B cell (primary cell): ENCODE measurements at regions not wholly inside any gene's neighbourhood (a gene's known extent, or its start where the extent isn't known, plus 50 kb on each side); places are given as distances from the start of the nearest gene placed in this dataset.

Source experiments
- ATAC-seq: fragments of 200-7000 bp; cut with Tn5 transposase; one replicate; pipeline ENCODE4 v1.10.0; 2021; ENCODE audit warnings: low read depth, mild to moderate bottlenecking, moderate number of reproducible peaks, moderate library complexity
- CTCF ChIA-PET: fragments of 350-600 bp; sonication (Branson Sonifier 250); formaldehyde crosslinking; loops from one replicate; lab custom pipeline; 2021; ENCODE audit warnings: antibody characterized with exemption, inconsistent platforms; lab: Charles Lee
- POLR2A ChIA-PET: fragments of 350-600 bp; sonication (Branson Sonifier 250); formaldehyde crosslinking; loops from one replicate; lab custom pipeline; 2021; ENCODE audit warnings: antibody characterized with exemption; lab: Charles Lee
- DNase-seq: peaks from one replicate; pipeline ENCODE4 v3.0.0; 2013
- H2AFZ ChIP-seq: 2 replicates; pipeline ENCODE4 v1.6.1; 2012; ENCODE audit warnings: mild to moderate bottlenecking, low read depth, low read length; ENCODE audit not compliant: insufficient read depth, poor library complexity, severe bottlenecking
- H3K27ac ChIP-seq, 2 donors: 1 replicate in 1 of 2; 2 replicates in 1 of 2; pipeline ENCODE4 v1.5.1; 2012 to 2013; ENCODE audit warnings: low read length in 2 of 2, mild to moderate bottlenecking in 2 of 2, moderate library complexity in 1 of 2
- H3K27me3 ChIP-seq, 4 experiments: fragments of 200-600 bp in 1 of 4; sonication (generic) in 1 of 4; replicated peaks in 1 of 4; 1 replicate in 2 of 4; 2 replicates in 2 of 4; pipeline versions ENCODE4 v1.6.1 to v1.7.0; 2013 to 2016; ENCODE audit warnings: low read length in 3 of 4, mild to moderate bottlenecking in 2 of 4, mixed read lengths in 1 of 4, moderate library complexity in 1 of 4; ENCODE audit not compliant: insufficient read depth in 4 of 4, control insufficient read depth in 3 of 4; ENCODE audit errors: control extremely low read depth in 1 of 4
- H3K36me3 ChIP-seq, 2 experiments: replicated peaks in 1 of 2; 1 replicate in 1 of 2; 2 replicates in 1 of 2; pipeline versions ENCODE4 v1.6.1 to v1.7.1; 2013; ENCODE audit warnings: low read length in 1 of 2; ENCODE audit not compliant: insufficient read depth in 2 of 2, control insufficient read depth in 1 of 2; ENCODE audit errors: control extremely low read depth in 1 of 2, extremely low read depth in 1 of 2
- H3K4me1 ChIP-seq, 2 donors: fragments of 200-600 bp in 1 of 2; sonication (generic) in 1 of 2; 1 replicate in 1 of 2; 2 replicates in 1 of 2; pipeline versions ENCODE4 v1.5.1 to v1.6.1; 2013 to 2017; ENCODE audit warnings: low read length in 2 of 2; ENCODE audit not compliant: control insufficient read depth in 2 of 2, insufficient read depth in 2 of 2
- H3K4me2 ChIP-seq: replicated peaks from 2 replicates; pipeline ENCODE3; 2012; ENCODE audit warnings: mild to moderate bottlenecking, low read depth, low read length; ENCODE audit not compliant: poor library complexity, severe bottlenecking
- H3K4me3 ChIP-seq, 5 experiments: fragments of 200-600 bp in 1 of 5; sonication (generic) in 1 of 5; 1 replicate in 3 of 5; 2 replicates in 2 of 5; pipeline versions ENCODE4 v1.5.1 to v1.7.0; 2011 to 2016; ENCODE audit warnings: low read length in 4 of 5, mild to moderate bottlenecking in 4 of 5, low read depth in 2 of 5, control low read depth in 1 of 5, moderate library complexity in 1 of 5; ENCODE audit not compliant: insufficient read depth in 1 of 5; ENCODE audit errors: control extremely low read depth in 1 of 5, extremely low read depth in 1 of 5
- H3K79me2 ChIP-seq: fragments of 200-600 bp; sonication (generic); one replicate; pipeline ENCODE4 v1.6.0; 2016; ENCODE audit warnings: low read length; ENCODE audit not compliant: control insufficient read depth, insufficient read depth
- H3K9ac ChIP-seq: fragments of 200-600 bp; sonication (generic); 2 replicates; pipeline ENCODE4 v1.6.1; 2017; ENCODE audit warnings: mild to moderate bottlenecking, low read length, moderate library complexity
- H3K9me3 ChIP-seq, 3 donors: one replicate each; pipeline versions ENCODE4 v1.6.1 to v1.7.1; 2013; ENCODE audit warnings: low read length in 2 of 3; ENCODE audit not compliant: control insufficient read depth in 2 of 3, insufficient read depth in 1 of 3; ENCODE audit errors: control extremely low read depth in 1 of 3
- H4K20me1 ChIP-seq: 2 replicates; pipeline ENCODE4 v1.6.0; 2012; ENCODE audit warnings: mild to moderate bottlenecking, low read length; ENCODE audit not compliant: insufficient read depth, control insufficient read depth, poor library complexity, severe bottlenecking
- H3K27ac Mint-ChIP-seq: one replicate; pipeline ENCODE4 v1.8.0; 2021; ENCODE audit warnings: mixed read lengths
- H3K27me3 Mint-ChIP-seq: one replicate; pipeline ENCODE4 v1.8.0; 2021; ENCODE audit warnings: mixed read lengths
- H3K4me1 Mint-ChIP-seq: one replicate; pipeline ENCODE4 v1.8.0; 2021; ENCODE audit warnings: mixed read lengths
- H3K4me3 Mint-ChIP-seq: one replicate; pipeline ENCODE4 v1.8.0; 2021; ENCODE audit warnings: mixed read lengths
- H3K9me3 Mint-ChIP-seq: one replicate; pipeline ENCODE4 v1.8.0; 2022; ENCODE audit warnings: mixed read lengths; ENCODE audit not compliant: insufficient read depth
- CTCF ChIP-seq: fragments of 200-600 bp; IDR thresholded peaks from one replicate; pipeline ENCODE4 v1.8.0; 2022; ENCODE audit warnings: antibody characterized with exemption, mild to moderate bottlenecking
- EZH2 ChIP-seq: IDR thresholded peaks from 2 replicates; pipeline ENCODE4 v1.6.1; 2012; ENCODE audit warnings: borderline replicate concordance, low read depth, mild to moderate bottlenecking, moderate library complexity, low read length; ENCODE audit not compliant: insufficient read depth, poor library complexity, severe bottlenecking
- WGBS: methylation state at CpG from one replicate; pipeline ENCODE4 v1.1.5; 2013; ENCODE audit warnings: missing lambda C conversion rate; ENCODE audit not compliant: insufficient coverage; 5-methylcytosine and 5-hydroxymethylcytosine counted together
- intact Hi-C: fragments of 100-400 bp; cut with micrococcal nuclease; formaldehyde crosslinking; loops from one replicate; pipeline ENCODE4 v1.10.0; 2022

DNA sequence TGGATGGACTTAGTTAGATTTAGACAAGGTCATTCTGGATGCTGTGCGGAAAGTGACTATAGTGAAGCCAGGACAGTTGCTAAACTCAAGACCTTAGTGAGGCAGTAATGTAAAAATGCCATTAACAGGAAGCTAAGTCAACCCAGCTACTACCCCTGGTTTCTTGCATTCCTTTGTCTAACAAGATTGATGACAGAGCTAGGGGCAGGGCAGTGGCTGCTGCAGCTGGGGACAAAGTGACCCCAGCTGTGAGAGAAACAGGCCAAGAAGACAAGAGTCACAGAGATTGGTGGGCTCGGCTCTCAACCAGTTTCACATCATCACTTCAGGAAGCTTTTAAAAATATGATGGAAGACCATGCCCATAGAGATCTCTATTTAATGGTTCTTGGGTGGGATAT is 110.4 kb upstream of the POU2AF2 start:
- Histone ChIP-seq H3K9me3 (no peaks in the 10 kb centered on the region), H3K4me2 (no peak overlapping the region), H3K4me1 (peaks cover 0 to 4% of the 10 kb centered on the region in 2 donors), H3K4me3 (no peak overlapping the region), H3K27me3 (no peaks in the 10 kb centered on the region), H3K27ac (no peak overlapping the region), H4K20me1 (no peaks in the 10 kb centered on the region), H3K9ac (no peak overlapping the region), H3K36me3 (no peaks in the 10 kb centered on the region), H3K79me2 (no peaks in the 10 kb centered on the region), H2AFZ (no peak overlapping the region)
- TF ChIP-seq EZH2 (no peak), CTCF (no peak)
- 100% methylated on average over 1 of the region's 2 CpGs for WGBS
- ATAC-seq = no peak
- intact Hi-C loops = no loop called here
- POLR2A ChIA-PET = no interaction called here
- DNase-seq = no peak
- CTCF ChIA-PET = no interaction called here
- Mint-ChIP-seq H3K27me3 (no peaks in the 10 kb centered on the region), H3K9me3 (no peaks in the 10 kb centered on the region), H3K4me3 (no peak overlapping the region), H3K27ac (no peak overlapping the region), H3K4me1 (peaks cover 8% of the 10 kb centered on the region)

DNA sequence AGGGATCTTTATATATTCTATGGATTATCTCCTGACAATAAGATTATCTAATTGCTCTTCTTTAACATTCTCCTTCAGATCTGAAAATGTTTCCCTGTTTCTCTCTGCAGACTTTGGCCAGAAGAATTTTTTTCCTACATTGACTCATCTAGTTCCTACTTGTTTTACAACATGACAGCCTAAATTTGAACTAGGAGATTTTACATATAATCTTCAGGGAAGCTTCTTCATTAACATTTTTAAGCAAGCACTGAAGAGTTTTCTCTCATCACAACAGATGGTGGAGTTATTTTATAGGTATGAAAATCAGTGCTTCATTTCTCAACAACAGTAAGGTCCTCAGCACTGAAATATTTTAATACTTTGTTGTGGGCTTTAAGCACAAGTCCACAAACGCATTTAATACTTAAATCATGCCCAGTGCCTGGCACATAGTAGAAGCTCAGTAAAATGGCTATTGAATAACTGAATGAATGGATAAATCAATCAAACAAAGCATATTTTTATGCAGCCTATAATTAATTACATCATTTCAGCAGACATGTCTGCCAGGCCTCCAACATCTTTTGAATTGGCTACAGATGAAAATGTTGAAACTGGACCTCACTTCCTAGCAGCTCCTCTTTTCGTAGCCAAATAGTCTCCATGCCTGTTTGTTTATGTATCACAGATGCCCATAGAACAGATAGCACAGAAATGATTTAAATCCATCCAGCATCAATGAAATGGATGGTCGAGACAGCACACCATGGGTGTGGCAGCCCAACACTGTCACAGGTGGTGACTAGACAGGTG is 117.3 kb upstream of the POU2AF2 start:
- ATAC-seq (no peak), DNase-seq (no peak)
- no CpG with 5 or more reads among the region's 3 CpGs for WGBS
- H3K27me3 Mint-ChIP-seq = no peaks in the 10 kb centered on the region
- Histone ChIP-seq H3K27ac (no peak overlapping the region), H3K4me3 (no peak overlapping the region), H4K20me1 (no peaks in the 10 kb centered on the region), H3K4me2 (no peak overlapping the region), H2AFZ (no peak overlapping the region), H3K79me2 (no peaks in the 10 kb centered on the region), H3K27me3 (no peaks in the 10 kb centered on the region), H3K4me1 (peaks cover 6 to 10% of the 10 kb centered on the region in 2 donors), H3K36me3 (no peaks in the 10 kb centered on the region), H3K9me3 (no peaks in the 10 kb centered on the region), H3K9ac (no peak overlapping the region)
- no peaks in the 10 kb centered on the region for H3K9me3 Mint-ChIP-seq
- TF ChIP-seq CTCF = no peak
- TF ChIP-seq EZH2 = no peak
- intact Hi-C loops = no loop called here
- H3K4me3 Mint-ChIP-seq = no peak overlapping the region
- H3K27ac Mint-ChIP-seq = no peak overlapping the region
- peaks cover 16% of the 10 kb centered on the region for H3K4me1 Mint-ChIP-seq
- ChIA-PET POLR2A (no interaction called here), CTCF (no interaction called here)
